ENCODE measurements at regions not wholly inside any gene's neighbourhood (a gene's known extent, or its start where the extent isn't known, plus 50 kb on each side); places are given as distances from the start of the nearest gene placed in this dataset.

DNA sequence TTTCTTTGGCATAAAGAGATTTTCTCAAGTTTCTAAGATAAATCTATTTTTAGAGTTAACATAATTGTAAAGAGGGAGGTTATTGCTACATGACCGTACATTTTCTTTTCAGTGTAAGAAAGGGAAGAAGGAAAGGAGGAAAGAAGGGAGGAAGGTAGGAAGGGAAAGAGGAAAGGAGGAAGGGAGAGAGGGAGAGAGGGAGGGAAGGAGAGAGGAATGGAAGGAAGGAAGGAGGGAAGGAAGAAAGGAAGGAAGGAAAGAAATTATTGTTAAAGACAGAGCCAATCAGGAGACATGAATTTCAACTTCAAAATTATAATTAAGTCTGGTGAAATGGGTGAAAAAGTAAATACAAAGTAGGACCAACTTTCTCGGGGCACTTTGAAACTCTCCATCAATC lies 197.6 kb downstream of the SNCA start:
- Histone ChIP-seq H3K27me3 (ENCODE audit: control insufficient read depth, insufficient read depth, low read length) (no peaks in the 10 kb centered on the region), H3K4me3 (ENCODE audit: low read depth, low read length) (no peak overlapping the region), H3K36me3 (ENCODE audit: control insufficient read depth, insufficient read depth, low read length) (no peaks in the 10 kb centered on the region)
- FAIRE-seq (no peak), DNase-seq (ENCODE audit: low read depth) (no peak)
- TF ChIP-seq, protein P1, sequence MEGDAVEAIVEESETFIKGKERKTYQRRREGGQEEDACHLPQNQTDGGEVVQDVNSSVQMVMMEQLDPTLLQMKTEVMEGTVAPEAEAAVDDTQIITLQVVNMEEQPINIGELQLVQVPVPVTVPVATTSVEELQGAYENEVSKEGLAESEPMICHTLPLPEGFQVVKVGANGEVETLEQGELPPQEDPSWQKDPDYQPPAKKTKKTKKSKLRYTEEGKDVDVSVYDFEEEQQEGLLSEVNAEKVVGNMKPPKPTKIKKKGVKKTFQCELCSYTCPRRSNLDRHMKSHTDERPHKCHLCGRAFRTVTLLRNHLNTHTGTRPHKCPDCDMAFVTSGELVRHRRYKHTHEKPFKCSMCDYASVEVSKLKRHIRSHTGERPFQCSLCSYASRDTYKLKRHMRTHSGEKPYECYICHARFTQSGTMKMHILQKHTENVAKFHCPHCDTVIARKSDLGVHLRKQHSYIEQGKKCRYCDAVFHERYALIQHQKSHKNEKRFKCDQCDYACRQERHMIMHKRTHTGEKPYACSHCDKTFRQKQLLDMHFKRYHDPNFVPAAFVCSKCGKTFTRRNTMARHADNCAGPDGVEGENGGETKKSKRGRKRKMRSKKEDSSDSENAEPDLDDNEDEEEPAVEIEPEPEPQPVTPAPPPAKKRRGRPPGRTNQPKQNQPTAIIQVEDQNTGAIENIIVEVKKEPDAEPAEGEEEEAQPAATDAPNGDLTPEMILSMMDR (IDR thresholded peaks at IDR 0.05; ENCODE audit: insufficient read depth, low read length, severe bottlenecking), result no peak

DNA sequence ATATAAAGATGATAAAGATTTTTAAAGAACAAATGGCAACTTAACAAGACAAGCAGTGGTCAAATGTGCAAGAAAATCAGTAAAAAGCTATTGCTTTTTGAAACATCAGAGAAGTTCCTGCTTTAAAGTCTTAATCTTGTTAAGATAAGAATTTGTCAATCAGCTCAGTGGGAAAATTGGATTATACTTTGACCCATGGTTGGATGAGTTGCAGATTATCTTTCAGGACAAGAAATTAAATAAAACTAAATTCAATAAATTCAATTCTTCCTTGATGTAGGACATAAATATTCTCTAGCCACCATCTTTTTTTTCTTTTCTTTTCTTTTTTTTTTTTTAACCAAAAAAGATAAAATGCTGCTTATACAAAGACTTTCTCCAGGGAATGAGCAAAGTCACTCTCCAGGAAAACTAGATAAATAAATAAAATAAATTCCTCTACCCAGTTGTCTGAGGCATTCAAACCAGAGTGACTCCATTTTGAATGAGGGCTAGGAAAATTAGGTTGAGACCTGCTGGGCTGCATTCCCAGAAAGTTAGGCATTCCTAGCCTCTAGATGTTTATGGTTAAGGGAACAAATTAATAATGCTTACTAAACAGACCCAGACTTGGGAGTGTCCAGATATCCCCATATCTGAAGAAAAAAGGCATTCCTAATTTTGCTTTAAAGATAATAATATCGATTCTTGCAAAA lies 211.2 kb downstream of the SNCA start:
- no peaks in the 10 kb centered on the region for H3K36me3 ChIP-seq (ENCODE audit: control insufficient read depth, insufficient read depth, low read length)
- TF ChIP-seq, protein P1 (IDR thresholded peaks at IDR 0.05; ENCODE audit: insufficient read depth, low read length, severe bottlenecking), result no peak
- no peaks in the 10 kb centered on the region for H3K27me3 ChIP-seq (ENCODE audit: control insufficient read depth, insufficient read depth, low read length)
- H3K4me3 ChIP-seq (ENCODE audit: low read depth, low read length), result no peak overlapping the region
- DNase-seq (ENCODE audit: low read depth), result no peak
- FAIRE-seq, result no peak

GRCh38 chr4:89619206-89619962 lies 217.6 kb downstream of the SNCA start:
- Histone ChIP-seq H3K4me3 (ENCODE audit: low read depth, low read length) (no peak overlapping the region), H3K27me3 (ENCODE audit: control insufficient read depth, insufficient read depth, low read length) (no peaks in the 10 kb centered on the region), H3K36me3 (ENCODE audit: control insufficient read depth, insufficient read depth, low read length) (no peaks in the 10 kb centered on the region)
- FAIRE-seq (no peak), DNase-seq (ENCODE audit: low read depth) (no peak)
- TF ChIP-seq, protein P1 (IDR thresholded peaks at IDR 0.05; ENCODE audit: insufficient read depth, low read length, severe bottlenecking), result no peak

DNA sequence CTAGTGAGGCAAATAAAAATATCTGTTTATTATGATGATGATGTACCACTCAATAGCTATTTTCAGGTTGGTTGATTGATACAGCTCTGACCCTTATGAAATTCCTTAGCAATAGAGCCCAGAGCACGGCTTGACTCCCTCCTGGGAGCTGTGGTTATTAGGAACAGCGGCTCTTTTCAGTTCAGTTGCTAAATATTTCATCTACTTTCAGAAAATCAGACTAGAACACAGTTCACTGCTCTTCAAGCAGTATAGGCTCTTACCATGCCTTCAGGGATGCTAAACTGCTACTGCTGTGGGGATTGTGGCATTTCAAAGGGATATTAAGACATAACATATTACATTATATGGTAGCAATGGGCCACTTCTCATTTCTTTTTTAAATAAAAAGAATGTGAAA lies 218.8 kb downstream of the SNCA start:
- TF ChIP-seq, protein P1 (IDR thresholded peaks at IDR 0.05; ENCODE audit: insufficient read depth, low read length, severe bottlenecking), result no peak
- FAIRE-seq (no peak), DNase-seq (ENCODE audit: low read depth) (no peak)
- Histone ChIP-seq H3K4me3 (ENCODE audit: low read depth, low read length) (no peak overlapping the region), H3K36me3 (ENCODE audit: control insufficient read depth, insufficient read depth, low read length) (no peaks in the 10 kb centered on the region), H3K27me3 (ENCODE audit: control insufficient read depth, insufficient read depth, low read length) (no peaks in the 10 kb centered on the region)

DNA sequence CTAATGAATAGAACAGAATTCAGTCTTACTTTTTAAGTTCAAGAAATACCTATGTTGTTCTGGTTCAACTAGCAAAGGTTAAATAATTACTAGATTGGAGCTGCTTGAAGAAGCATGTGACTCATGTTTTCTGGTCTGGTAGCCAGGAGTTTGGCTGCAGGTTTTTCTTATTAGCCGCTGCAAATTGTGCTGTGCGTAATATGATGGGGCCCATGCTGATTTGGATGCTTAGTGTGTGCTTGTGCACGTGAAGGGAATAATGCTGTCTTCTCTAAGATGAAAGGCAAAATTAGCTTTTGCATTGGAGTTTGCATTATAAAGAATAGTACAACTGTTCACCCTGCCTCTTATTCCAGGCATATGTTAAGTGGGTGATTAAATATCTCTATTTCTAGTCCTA lies 219.6 kb downstream of the SNCA start:
- TF ChIP-seq, protein P1 (IDR thresholded peaks at IDR 0.05; ENCODE audit: insufficient read depth, low read length, severe bottlenecking), result no peak
- Histone ChIP-seq H3K27me3 (ENCODE audit: control insufficient read depth, insufficient read depth, low read length) (no peaks in the 10 kb centered on the region), H3K4me3 (ENCODE audit: low read depth, low read length) (no peak overlapping the region), H3K36me3 (ENCODE audit: control insufficient read depth, insufficient read depth, low read length) (no peaks in the 10 kb centered on the region)
- FAIRE-seq (no peak), DNase-seq (ENCODE audit: low read depth) (no peak)

Measured in bronchial epithelial cell (primary cell).